ENCODE measurements at regions not wholly inside any gene's neighbourhood (a gene's known extent, or its start where the extent isn't known, plus 50 kb on each side); places are given as distances from the start of the nearest gene placed in this dataset.

DNA sequence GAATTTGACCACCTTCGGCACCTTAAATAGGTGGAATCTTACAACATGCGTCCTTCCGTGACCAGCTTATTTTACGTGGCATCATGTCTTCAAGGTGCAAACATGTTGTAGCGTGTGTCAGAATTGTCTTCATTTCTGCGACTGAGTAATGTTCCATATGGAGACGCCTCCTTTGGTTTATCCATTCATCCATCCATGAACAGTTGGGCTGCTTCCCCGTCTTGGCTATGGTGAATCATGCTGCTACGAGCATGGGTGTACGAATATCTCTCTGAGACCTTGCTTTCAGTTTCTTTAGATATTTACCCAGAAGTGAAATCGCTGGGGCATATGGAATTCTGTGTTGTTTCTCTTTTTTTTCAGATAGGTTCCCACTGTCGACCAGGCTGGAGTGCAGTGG lies 391.9 kb upstream of the IRX2 start:
- 92 to 94% methylated on average over 12 of the region's 12 CpGs for WGBS, 2 donors
- intact Hi-C loops (cut with DNase I): no loop called here
- H3K4me1 ChIP-seq: no peaks in the 10 kb centered on the region
- no peaks in the 10 kb centered on the region for H3K27me3 ChIP-seq
- H3K4me3 ChIP-seq: no peak overlapping the region
- TF ChIP-seq POLR2AphosphoS5 (IDR thresholded peaks at IDR 0.05) (no peak), EP300 (IDR thresholded peaks at IDR 0.05) (no peak), POLR2A (IDR thresholded peaks at IDR 0.05) (no peak)
- TF ChIP-seq, protein P1, sequence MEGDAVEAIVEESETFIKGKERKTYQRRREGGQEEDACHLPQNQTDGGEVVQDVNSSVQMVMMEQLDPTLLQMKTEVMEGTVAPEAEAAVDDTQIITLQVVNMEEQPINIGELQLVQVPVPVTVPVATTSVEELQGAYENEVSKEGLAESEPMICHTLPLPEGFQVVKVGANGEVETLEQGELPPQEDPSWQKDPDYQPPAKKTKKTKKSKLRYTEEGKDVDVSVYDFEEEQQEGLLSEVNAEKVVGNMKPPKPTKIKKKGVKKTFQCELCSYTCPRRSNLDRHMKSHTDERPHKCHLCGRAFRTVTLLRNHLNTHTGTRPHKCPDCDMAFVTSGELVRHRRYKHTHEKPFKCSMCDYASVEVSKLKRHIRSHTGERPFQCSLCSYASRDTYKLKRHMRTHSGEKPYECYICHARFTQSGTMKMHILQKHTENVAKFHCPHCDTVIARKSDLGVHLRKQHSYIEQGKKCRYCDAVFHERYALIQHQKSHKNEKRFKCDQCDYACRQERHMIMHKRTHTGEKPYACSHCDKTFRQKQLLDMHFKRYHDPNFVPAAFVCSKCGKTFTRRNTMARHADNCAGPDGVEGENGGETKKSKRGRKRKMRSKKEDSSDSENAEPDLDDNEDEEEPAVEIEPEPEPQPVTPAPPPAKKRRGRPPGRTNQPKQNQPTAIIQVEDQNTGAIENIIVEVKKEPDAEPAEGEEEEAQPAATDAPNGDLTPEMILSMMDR (IDR thresholded peaks at IDR 0.05): no peak
- peaks cover 0 to 2% (median 0%) of the 10 kb centered on the region in 4 donors for H3K9me3 ChIP-seq
- no peak for DNase-seq
- no peaks in the 10 kb centered on the region for H3K36me3 ChIP-seq
- H3K27ac ChIP-seq: no peak overlapping the region

DNA sequence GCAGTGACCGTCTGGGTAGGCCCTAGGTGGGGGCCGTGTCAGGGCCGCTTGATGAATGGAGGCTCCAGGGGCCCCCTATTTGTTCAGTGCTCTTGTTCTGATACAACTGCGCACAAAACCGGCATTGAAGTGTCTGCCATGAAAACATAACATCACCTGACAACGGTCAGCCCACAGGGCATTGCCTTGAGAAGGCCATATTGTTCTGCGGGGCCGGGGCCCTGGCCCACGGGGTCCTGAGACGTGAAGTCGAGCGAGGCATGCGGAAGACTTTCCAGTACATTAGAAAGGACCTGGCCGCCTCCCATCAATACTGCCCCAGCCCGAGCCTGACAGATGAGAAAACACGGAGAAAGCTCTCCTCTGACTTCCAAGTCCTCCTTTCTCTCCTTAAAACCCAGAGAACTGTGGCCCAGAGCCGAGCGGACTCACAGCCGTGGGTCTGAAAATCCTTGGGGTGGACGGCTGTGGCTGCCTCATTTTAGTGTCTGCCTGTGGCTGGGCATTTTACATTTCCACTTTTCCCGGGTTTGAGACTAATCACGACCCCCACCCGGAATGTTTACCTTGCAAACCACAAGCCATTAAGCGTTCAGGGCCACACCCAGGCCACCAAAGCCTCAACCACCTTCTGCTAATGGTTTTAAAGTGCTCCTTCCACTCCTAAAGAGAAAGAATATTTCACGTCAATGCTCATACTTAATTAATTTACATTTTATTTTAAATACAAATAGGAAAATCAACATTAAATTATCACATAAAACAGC lies 391.0 kb upstream of the IRX2 start:
- intact Hi-C loops (cut with DNase I): no loop called here
- Histone ChIP-seq H3K27me3 (no peaks in the 10 kb centered on the region), H3K27ac (no peak overlapping the region), H3K4me3 (no peak overlapping the region), H3K4me1 (no peaks in the 10 kb centered on the region), H3K36me3 (no peaks in the 10 kb centered on the region), H3K9me3 (no peaks in the 10 kb centered on the region)
- 71 to 80% methylated on average over 25 of the region's 25 CpGs for WGBS, 2 donors
- no peak for DNase-seq
- no peak for TF ChIP-seq EP300 (IDR thresholded peaks at IDR 0.05)
- TF ChIP-seq POLR2A (IDR thresholded peaks at IDR 0.05): no peak
- TF ChIP-seq POLR2AphosphoS5 (IDR thresholded peaks at IDR 0.05): no peak
- TF ChIP-seq, protein P1 (IDR thresholded peaks at IDR 0.05): no peak

DNA sequence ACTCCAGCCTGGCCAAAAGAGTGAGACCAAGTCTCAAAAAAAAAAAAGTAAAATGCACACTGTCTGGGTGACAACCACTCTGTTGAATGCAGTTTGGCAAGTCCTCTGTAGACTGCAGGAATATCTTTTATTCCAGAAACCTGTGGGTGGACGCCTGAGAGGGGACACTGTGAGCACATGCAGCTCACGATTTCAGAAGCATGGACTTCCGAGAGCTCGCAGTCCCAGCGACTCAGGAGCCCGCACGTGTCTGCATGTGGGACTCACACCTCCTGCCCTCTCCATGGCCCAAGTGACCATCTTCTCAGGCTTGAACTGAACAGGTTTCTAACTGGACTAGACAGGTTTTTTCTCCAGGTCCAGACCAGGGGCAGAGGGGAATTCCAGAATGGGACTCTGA lies 388.6 kb upstream of the IRX2 start:
- intact Hi-C loops (cut with DNase I): no loop called here
- no peak for TF ChIP-seq POLR2A (IDR thresholded peaks at IDR 0.05)
- TF ChIP-seq POLR2AphosphoS5 (IDR thresholded peaks at IDR 0.05): no peak
- TF ChIP-seq, protein P1 (IDR thresholded peaks at IDR 0.05): no peak
- TF ChIP-seq EP300 (IDR thresholded peaks at IDR 0.05): no peak
- Histone ChIP-seq H3K27me3 (no peaks in the 10 kb centered on the region), H3K9me3 (no peaks in the 10 kb centered on the region), H3K27ac (no peak overlapping the region), H3K4me1 (no peaks in the 10 kb centered on the region), H3K36me3 (no peaks in the 10 kb centered on the region), H3K4me3 (no peak overlapping the region)
- 92 to 95% methylated on average over 7 of the region's 7 CpGs for WGBS, 2 donors
- DNase-seq: no peak

DNA sequence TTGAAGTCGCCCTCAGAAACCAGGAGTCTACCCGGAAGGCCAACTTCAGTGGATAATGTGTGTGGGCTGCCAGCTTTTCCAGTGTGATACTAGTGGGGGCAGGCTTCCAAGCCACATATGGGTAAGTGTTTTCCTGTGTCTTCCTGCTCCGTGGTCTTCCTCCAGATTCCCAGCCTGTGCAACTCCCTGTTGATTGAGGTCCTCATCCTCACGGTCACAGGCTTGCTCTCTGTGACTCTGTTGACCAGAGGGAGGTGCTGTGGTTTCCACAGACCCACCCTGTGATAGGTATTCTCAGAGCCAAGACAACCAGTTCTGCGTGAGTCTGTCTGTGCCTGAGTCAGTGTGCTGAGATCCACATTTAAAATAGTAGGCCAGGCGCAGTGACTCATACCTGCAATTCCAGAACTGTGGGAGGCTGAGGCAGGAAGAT lies 388.0 kb upstream of the IRX2 start:
- Histone ChIP-seq H3K4me3 (no peak overlapping the region), H3K27ac (no peak overlapping the region), H3K4me1 (no peaks in the 10 kb centered on the region), H3K27me3 (no peaks in the 10 kb centered on the region), H3K36me3 (no peaks in the 10 kb centered on the region), H3K9me3 (no peaks in the 10 kb centered on the region)
- TF ChIP-seq POLR2A (IDR thresholded peaks at IDR 0.05) (no peak), EP300 (IDR thresholded peaks at IDR 0.05) (no peak), POLR2AphosphoS5 (IDR thresholded peaks at IDR 0.05) (no peak)
- TF ChIP-seq, protein P1 (IDR thresholded peaks at IDR 0.05): no peak
- intact Hi-C loops (cut with DNase I): no loop called here
- no peak for DNase-seq
- WGBS, 2 donors: 70 to 72% methylated on average over 6 of the region's 6 CpGs

DNA sequence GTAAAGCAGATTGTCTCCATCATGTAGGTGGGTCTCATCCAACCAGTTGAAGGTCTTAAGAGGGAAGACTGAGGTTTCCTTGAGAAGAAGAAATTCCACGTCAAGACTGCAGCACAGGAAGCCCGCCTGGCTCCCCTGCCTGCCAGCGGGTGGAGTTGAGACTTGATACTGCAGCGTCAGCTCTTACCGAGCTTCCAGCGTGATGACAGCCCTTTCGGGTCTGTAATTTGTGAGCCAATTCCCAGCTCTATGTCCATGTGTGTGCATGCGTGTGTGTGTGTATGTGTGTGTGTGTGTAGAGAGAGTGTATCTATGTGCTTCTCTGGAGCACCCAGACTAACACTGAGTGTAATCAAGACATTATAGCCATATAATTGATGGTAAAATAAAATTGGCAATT lies 379.7 kb upstream of the IRX2 start:
- intact Hi-C loops (cut with DNase I): no loop called here
- 54 to 67% methylated on average over 8 of the region's 8 CpGs for WGBS, 2 donors
- TF ChIP-seq POLR2A (IDR thresholded peaks at IDR 0.05) (no peak), EP300 (IDR thresholded peaks at IDR 0.05) (no peak), POLR2AphosphoS5 (IDR thresholded peaks at IDR 0.05) (no peak)
- TF ChIP-seq, protein P1 (IDR thresholded peaks at IDR 0.05): no peak
- no peaks in the 10 kb centered on the region for H3K9me3 ChIP-seq
- H3K4me3 ChIP-seq: no peak overlapping the region
- no peak overlapping the region for H3K27ac ChIP-seq
- no peaks in the 10 kb centered on the region for H3K27me3 ChIP-seq
- DNase-seq: no peak
- no peaks in the 10 kb centered on the region for H3K4me1 ChIP-seq
- H3K36me3 ChIP-seq: no peaks in the 10 kb centered on the region

Measured in sigmoid colon (tissue), 6 donors.